AG04449 (cell line): ENCODE measurements at regions not wholly inside any gene's neighbourhood (a gene's known extent, or its start where the extent isn't known, plus 50 kb on each side); places are given as distances from the start of the nearest gene placed in this dataset.

Source experiments
- CTCF ChIA-PET: fragments of 350-600 bp; formaldehyde crosslinking; extraction: SDS; loops from one replicate; lab custom pipeline; 2021; ENCODE audit warnings: antibody characterized with exemption; lab: Yijun Ruan, JAX
- POLR2A ChIA-PET: fragments of 400-600, 350-600 bp; formaldehyde crosslinking; extraction: SDS; loops from one replicate; lab custom pipeline; 2020; ENCODE audit warnings: antibody characterized with exemption, inconsistent platforms; lab: Yijun Ruan, JAX
- DNase-seq: peaks from one replicate; pipeline ENCODE4 v3.0.0-alpha.2; 2010; ENCODE audit warnings: low read depth, low spot score
- H3K4me3 ChIP-seq: 2 replicates; pipeline ENCODE4 v1.5.1; 2011; ENCODE audit warnings: low read depth, mild to moderate bottlenecking, control low read depth, low read length
- CTCF ChIP-seq: IDR thresholded peaks from one replicate; pipeline ENCODE4 v1.5.1; 2011; ENCODE audit warnings: mild to moderate bottlenecking, moderate library complexity, low read length, control low read depth, inconsistent platforms; ENCODE audit not compliant: insufficient read depth; ENCODE audit errors: missing control alignments

- H3K4me3 ChIP-seq, result no peak overlapping the region
- ChIA-PET POLR2A (no interaction called here), CTCF (no interaction called here)
- no peak for DNase-seq
- TF ChIP-seq CTCF, result no peak
These were observed 833.0 kb upstream of the COX7C start for GRCh38 chr5:85784746-85785145.

- TF ChIP-seq CTCF, result no peak
- ChIA-PET CTCF (no interaction called here), POLR2A (no interaction called here)
- no peak overlapping the region for H3K4me3 ChIP-seq
- no peak for DNase-seq
These were observed 804.6 kb upstream of the COX7C start for GRCh38 chr5:85813146-85813545.

GRCh38 chr5:85814596-85814995 is 803.1 kb upstream of the COX7C start:
- H3K4me3 ChIP-seq, result no peak overlapping the region
- TF ChIP-seq CTCF, result no peak
- ChIA-PET CTCF (no interaction called here), POLR2A (no interaction called here)
- no peak for DNase-seq

- ChIA-PET CTCF (no interaction called here), POLR2A (no interaction called here)
- TF ChIP-seq CTCF, result no peak
- H3K4me3 ChIP-seq, result no peak overlapping the region
- DNase-seq, result no peak
These were observed 794.0 kb upstream of the COX7C start for GRCh38 chr5:85823462-85824426.

- ChIA-PET CTCF (no interaction called here), POLR2A (no interaction called here)
- TF ChIP-seq CTCF, result no peak
- H3K4me3 ChIP-seq, result no peak overlapping the region
- DNase-seq, result no peak
These were observed 779.0 kb upstream of the COX7C start for GRCh38 chr5:85838781-85839180.

GRCh38 chr5:85841653-85842052 is 776.1 kb upstream of the COX7C start:
- POLR2A ChIA-PET, result no interaction called here

More at GRCh38 chr5:85841653-85842052, 776.1 kb upstream of the COX7C start:
- H3K4me3 ChIP-seq, result no peak overlapping the region
- DNase-seq, result no peak
- no peak for TF ChIP-seq CTCF
- CTCF ChIA-PET, result no interaction called here
